Hematopoietic multipotent progenitor cell treated with erythropoietin and hydrocortisone succinate and interleukin-3 and kit ligand, for 8 days (in vitro differentiated cells): ENCODE measurements at regions not wholly inside any gene's neighbourhood (a gene's known extent, or its start where the extent isn't known, plus 50 kb on each side); places are given as distances from the start of the nearest gene placed in this dataset.

ENCODE experiments used
- DNase-seq: peaks from one replicate; pipeline ENCODE4 v3.0.0-alpha.2; 2015

DNA sequence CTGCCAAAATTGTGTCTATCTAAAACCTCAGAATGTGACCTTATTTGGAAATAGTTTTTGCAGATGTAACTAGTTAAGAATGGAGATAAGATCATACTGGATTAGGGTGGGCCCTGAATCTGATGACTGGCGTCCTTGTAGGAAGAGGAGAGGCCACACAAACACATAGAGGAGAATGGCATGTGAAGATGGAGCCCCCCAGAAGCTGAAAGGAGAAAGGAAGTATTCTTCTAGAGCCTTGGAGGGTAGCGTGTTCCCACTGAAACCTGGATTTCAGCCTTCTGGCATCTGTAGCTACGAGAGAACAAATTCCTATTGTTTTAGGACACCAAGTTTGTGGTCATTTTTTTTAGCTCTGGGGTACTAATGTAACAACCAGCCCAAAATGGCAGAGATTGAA, 423.0 kb upstream of the TPM1 start:
- DNase-seq: no peak

DNA sequence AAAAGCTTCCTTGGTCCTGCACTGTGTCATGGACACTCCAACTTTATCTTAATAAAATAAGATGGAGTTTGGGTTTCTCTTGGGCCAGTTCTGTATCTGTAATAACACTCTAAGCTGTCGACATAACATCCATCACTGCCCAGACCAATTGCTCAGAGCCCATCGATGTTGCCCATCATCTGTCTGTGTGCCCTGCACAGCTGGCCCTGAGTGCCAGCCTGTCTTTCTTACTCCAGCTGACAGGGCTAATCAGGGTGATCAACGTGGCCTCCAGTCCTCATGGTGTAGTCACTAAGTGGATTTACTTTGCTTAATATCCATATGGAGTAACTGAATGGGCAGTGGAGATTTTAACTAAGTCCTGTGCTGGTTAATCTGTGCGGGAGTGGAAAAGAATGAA, 419.8 kb upstream of the TPM1 start:
- no peak for DNase-seq

DNA sequence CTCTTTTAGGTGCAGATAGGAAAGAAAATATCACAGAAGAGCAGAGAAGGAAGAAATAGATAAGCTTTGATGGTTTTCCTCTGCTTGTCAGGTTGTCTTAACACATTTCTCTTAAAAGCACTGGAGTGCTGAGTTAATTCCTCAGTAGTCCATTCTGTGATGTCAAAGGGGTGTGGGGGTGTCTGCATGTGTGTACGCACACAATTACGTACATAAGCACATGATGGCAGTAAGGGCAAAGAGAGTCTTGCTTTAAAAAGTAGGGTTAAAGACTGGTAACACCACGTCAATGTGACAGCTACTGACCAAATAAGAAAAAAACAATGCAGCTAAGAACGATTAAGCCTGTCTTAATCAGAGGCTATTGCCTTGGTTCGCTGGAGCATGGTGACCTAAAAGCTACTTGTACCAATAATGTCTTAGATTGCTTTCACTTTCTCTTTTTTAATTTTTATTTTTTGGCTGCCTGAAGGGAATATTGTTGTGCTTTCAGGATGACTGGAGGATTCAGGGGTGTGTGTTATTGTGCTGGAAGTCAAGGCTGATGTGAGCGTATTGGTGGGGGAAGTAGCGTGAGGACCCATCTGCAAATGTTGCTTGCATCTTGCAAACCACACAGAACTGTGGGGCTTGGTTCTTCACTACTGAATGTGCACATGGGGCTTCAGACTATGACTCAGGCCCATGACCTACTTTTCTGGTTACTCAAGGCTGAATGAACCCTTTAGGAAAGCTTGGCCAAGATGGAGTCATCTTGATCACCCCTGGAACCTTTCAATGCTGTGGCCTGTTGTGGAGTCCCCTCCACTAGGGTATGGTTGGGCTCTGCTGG, 417.8 kb upstream of the TPM1 start:
- no peak for DNase-seq

DNA sequence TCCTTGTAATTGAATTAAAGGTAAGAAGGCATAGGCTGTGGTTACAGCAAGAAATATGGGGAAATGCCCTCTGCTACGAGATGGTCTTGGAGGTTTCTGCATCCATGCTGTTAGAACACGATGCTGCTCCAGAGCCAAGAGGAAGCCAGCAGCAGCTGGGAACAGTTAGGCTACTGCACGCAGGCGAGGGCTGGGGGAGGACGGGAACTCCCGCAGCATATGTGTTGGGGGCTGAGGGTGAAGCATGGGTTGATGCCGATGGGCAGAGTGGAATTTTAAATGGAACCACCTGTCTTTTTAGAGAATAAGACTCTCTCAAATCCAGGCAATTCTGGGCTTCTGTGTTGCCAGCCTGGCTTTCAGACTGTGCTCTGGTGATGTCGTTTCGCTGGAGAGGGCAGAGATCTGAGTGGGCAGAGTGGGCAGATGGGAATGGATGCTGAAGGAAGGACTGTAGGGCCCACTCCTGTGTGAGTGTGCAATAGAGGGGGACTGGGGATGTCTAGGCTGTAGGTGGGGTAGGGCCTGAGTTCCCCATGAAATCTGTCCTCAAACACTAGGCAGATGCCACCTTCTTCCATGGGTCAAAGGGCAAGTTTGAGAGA, 417.0 kb upstream of the TPM1 start:
- DNase-seq: no peak

DNA sequence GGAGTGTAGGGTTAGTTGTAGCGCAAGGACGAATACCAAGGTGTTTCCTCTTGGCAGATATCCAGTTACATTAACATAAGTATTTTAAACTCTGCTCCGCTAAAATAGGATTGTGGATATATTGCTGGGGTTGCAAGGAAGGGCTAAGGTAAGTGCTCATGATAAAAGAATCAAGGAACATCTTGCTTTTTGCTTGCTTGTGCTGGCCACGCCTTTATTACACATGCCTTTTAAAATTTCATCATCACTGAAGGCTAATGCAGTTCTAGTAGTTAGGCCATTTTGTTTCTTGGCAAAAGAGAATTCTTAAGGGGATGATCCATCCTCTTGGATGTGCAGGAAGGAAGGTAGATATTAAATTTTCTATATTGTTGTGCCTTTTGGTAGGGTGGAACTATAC, 415.6 kb upstream of the TPM1 start:
- no peak for DNase-seq

DNA sequence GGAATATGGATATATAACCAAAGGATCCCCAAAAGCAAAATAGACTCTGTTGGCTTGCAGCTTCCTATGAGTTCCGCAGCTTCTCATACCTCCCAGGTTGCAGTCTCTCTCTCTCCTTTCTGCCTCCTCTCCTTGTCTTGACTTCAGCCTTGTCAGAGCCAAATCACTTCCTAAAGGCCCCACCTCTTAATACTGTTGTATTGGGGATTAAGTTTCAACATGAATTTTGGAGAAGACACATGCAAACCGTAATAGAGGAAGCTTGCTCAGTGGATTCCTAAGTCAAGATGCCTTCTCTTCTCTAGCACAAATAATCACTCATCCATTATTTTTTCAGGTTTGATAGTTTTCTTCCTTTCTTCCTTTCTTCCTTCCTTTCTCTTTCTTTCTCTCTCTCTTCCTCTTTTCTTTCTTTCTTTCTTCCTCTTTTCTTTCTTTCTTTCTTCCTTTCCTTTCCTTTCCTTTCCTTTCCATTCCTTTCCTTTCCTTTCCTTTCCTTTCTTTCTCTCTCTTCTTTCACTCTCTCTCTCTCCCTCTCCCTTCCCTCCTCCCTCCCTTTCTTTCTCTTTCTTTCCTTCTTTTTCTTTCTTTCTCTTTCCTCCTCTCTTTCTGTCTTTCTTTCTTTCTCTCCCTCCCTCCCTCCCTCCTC, 411.3 kb upstream of the TPM1 start:
- DNase-seq: no peak

DNA sequence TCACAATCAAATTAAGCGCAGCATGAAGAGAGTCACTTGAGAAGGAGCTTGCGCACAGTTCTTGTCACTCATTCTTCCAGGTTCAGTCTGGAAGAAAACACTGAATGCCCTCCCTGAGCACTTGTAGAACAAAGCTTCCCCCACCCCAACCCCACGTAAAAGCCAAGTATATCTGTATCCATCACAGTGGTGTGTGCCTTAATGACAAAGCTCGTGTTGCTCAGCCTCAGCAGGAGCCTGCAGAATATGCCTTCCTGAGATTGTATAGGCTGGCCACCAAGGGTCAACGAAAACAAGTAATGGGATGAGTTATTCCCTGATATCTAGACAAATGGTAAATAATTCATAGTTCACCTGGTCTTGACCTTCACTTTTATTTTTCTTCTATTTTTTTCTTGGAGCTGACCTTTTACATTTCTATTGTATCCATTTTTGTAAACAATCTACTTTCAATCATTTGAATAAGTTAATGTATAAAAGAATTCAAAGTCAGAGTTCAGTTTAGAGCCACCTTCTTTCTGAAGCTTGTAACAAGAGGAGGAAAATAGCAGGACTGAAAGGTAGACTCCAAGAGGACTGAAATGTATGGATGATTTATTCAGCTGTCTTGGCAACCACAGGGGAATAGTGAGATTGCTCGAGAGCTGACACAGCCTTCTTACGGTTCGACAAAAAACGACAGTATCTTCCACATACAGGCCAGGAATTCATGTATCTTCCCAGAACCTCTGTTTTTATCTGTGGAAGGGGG, 405.5 kb upstream of the TPM1 start:
- DNase-seq: no peak

DNA sequence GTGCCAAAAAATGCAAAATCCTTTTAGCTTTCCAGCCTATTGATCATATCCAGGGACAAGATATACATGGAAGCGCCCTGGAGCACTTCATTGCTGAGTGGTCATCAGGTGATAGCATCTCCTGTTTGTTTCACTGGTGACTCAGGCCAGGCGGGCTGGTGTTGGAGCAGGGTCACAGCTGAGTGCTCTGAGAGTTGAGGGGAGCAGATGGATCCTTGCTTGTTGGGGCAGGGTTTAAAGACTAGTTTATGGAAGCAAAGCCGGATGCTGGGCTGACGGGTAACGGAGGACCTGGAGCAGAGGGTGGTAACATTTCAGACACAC, 405.0 kb upstream of the TPM1 start:
- no peak for DNase-seq

DNA sequence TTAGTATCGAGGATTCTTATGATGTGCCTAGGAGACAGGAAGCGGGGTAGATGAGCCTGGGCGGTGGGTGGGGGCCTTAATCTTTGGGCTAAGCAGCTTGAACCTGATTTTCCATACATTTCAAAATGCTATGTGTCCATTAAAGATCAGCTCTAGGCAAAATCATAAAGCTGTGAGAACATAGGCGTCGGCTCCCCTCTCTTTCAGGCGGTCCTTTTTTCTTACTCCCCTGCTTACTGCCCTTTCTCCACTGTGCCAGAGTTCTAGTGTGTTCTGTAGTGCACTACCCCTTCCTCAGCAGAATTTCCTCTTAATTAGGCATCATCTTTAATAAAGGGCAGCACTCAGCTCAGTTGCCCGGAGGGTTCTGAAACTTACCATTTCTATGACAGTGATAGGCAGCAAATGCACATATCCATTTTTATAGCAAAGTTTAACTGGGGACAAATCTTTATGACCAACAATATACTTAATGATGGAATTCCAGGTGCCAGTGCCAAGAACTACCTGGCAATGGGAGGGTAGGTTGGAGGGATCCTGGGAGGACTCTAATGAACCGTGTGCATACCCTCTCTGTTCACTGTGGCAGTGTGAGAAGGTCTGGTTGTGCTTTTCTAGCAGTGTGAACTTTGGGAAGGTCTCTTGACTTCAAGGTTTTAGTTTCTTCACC, 404.5 kb upstream of the TPM1 start:
- no peak for DNase-seq

DNA sequence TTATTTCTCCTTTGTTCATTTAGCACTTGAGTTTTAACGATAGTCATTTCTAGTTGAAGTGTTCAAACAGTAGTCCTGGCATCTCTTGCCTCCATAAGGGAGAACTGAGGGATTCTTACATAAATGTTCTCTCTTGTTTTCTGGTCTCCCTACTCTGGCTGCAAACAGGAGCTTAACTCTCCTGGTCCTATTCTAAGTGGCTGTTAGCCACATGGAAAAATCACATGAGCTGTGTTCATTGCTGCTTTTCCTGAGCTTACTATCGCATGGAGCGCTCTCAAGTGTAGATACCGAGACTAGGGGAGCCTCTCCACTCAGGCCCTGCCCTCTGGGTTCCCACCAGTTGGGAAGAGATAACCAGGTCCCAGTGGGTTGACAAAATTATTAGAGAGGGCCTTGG, 403.1 kb upstream of the TPM1 start:
- DNase-seq: no peak

DNA sequence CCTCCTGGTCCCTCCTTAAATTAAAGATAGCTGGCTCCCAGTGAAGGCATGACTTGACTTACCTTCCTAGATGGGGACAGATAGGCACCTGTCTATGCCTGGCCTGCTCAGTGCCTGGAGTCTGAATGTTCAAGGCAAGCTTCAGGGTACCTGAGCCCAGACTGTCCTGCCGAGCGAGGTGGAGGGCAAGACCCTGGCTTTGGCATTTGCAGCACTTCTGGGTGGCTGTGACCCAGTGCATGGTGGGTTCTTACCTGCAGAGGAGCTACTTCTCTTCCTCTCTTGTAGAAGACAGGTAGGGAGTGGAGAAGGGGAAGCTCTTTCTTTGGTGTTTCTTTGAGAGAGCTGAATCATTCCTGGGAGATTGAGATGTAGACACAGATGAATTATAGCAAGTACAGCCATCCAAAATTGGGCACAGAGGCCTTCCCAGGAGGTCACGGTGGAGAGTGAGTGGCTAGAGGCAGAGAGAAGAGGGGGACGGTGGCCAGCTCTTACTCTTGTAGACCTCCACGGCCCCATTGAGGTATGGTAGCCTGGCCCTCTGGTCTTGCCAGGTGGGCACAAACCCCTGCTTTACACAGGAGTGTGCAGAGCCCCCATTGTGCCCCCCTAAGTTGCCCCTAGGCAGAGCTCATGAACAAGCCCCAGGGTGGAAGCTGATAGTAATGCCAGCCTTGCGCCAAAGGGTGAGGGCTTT, 402.5 kb upstream of the TPM1 start:
- DNase-seq: no peak

DNA sequence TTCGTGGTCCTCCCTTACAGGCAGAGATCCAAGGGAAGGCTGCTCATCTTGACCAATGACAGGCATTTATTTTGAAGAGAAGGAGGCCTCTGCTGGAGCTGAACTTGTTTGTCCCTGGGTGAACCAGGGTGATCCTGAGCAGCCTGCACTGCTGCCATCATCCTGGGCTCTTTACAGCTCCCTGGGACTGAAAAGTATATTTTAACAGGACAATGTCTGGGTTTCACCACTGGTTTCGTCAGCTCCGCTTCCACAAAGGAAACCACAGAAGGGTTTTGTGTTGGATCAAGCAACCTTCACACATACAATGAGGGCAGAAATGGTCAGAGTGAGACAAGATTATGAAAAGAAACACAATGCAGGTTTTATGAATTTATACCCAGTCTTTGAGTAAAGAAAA, 400.7 kb upstream of the TPM1 start:
- no peak for DNase-seq

DNA sequence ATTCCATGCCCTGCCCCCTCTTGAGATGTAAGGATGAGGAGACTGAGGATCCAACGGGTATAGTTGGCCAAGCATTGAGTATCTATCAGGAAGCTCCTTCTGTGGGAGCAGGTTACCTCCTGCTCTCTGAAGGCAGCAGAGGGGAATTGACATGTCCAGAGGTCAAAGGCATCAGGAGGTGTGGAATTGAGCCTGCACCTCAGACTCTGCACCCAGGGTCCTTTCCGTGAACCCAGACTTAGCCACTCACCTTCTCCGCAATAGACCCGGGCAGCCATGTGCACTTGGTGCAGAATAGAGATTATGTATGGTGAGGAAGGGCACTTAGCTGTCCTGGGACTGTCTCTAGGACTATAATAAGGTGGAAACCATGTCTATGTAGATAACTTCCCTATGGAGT, 399.0 kb upstream of the TPM1 start:
- no peak for DNase-seq

DNA sequence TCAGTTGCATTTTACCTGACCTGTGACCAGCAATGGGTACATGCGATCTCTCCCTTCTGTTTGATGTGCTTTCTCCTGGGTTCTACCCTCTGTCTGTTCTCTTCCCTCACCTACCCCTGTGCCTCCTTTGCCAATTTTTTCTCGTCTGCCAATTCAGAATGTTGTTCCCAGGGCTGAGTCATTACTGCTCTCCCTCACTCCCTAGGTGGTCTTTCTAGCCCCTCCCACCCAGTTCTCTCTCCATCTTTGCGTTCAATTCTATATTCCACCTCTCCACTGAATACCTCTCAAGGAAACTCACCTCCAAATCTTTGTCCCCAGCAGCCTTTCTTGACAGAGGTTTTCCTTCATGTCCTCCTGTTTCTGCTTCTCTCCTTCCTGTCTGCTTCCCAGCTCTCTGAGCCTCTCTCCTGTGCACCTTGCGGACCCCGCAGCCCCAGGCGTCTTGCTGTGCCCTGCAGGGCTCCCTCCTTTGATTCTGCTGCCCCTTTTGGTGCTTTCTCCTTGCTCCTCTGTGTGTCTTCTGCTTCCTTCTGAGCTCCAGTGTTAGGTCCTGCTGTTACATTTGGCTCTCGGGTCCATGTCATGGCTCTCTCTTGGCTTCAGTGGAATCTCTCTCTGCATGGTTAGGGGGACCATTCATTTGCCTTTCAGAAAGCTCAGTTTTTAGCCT, 398.2 kb upstream of the TPM1 start:
- no peak for DNase-seq

DNA sequence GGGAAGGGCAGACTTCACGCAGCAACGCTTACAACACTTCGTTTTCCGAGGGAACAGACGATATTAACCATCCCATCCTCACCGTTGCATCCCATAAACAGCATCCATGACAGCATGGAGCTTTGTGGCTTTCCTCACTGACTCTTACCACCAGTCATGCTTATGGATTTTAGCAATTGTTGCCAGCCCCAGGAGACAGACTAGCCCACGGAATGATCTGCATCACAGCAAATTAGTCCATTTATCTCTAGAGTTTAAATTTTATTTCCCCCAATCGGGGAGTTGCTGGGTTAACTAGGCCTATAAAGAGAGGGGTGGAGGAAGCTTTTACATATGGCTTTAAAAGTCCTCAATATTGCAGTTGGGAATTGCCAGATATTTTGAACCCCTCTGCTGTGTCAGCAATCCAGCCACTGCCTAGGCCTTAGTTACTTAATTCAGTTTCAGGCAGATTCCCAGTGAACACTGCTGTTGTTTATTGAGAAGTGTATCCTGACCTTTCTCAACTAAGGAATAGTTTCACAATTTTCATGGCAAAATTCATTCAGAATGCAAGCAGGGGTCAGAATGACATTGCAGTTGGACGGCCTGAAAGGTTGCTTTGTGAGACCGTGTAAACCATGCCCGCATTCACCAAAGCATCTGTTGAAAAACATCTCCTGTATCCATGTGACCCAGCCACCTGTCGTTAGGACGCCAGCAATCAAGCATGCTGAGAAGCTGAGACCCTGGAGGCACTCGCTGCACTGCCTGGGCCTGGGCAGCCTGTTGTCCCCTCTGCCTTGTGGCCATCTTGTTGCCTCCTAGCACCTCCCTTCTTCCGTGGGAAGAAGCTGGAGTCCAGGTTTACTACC, 397.4 kb upstream of the TPM1 start:
- no peak for DNase-seq

DNA sequence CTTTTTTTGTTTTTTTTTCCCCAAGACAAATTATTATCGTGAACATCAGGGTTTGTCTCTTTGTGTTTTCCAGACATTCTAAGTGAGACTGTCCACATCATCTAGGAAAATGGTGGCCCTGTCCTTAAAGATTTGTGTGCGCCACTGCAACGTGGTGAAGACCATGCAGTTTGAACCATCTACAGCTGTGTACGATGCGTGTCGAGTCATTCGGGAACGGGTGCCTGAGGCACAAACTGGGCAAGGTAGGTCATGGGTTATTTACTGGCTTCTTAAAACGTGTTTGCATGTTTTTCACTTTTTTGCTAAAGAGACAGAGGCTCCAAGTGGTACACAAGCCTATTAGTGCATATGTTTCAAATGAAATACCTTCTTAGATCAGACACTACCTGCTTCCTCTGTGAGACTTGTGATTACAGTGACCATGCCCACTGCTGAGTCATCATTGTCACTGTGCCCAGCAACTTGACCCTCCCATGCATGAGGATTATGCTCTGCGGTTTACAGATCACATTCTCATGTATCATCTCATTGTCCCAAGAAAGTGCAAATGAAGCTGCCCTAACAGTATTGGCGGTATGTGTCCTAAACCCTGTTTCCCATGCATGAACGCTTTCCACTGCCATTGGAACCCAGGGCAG, 395.2 kb upstream of the TPM1 start:
- peak; percentile 91 for DNase-seq

DNA sequence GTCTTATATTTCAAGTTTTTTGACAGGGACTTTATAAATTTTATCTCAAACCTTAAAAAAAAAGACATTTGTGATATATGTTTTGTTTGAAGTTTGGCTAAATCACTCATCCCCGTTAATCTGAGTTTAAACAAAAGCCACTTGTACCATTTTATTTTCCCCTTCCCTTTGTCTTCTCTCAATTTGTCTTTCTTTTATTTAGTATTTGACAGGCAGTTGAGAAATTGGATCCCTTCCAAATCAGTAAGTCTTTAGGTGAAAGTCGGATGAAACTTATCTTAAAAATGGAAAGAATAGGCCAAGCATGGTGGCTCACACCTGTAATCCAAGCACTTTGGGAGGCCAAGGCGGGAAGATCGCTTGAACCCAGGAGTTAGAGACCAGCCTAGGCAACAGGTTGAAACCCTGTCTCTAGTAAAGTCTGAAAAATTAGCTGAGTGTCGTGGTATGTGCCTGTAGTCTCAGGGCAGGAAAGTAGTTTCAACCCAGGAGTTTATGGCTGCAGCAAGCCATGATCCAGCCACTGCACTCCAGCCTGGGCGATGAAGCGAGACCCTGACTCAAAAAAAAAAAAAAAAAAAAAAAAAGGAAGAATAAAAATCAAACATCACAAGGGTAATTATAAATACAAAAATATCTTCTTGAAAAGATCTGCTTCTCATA, 394.6 kb upstream of the TPM1 start:
- no peak for DNase-seq

DNA sequence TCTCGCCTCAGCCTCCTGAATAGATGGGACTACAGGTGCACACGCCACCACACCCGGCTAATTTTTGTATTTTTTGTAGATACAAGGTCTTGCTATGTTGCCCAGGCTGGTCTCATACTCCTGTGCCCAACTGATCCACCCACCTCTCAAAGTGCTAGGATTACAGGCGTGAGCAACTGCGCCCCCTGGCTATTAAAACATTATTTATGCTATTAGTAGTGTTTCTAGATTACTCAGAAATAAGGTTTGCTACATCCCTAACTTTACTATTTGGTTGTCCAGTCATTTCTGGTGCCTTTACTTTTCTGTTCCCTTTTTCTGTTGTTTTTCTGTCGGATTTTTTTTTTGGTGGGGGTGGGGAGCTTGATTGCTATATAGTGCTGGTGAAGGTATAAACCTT, 393.6 kb upstream of the TPM1 start:
- DNase-seq: peak; percentile 54

DNA sequence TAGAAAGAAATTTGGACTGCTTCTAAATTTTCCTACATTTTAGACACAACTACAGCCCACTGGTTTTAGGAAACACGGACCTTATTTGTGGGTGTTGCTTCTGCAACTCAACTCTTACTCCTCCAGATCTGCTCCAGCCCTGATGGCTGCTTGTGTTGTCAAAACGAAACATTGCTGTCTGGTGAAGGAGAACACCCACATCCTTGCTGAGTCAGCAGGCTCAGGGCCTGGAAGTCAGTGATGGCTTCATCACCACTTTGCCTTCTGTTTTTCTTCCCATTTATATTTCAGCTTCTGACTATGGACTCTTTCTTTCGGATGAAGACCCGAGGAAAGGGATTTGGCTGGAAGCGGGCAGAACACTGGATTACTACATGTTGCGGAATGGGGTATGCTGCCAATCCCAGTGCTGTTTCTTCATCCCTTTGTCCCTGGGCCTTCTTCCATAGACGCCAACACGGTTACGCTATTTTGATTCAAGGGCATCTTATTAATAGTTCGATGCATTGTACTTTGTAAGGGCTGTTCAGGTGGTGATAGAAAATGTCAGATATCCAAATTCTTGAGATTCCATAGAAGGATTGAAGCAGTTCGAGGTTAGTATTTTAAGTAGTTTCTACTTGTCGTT, 392.6 kb upstream of the TPM1 start:
- DNase-seq: no peak
